CD4-positive, CD25-positive, alpha-beta regulatory T cell (primary cell): ENCODE measurements at regions not wholly inside any gene's neighbourhood (a gene's known extent, or its start where the extent isn't known, plus 50 kb on each side); places are given as distances from the start of the nearest gene placed in this dataset.

Experiments used
- ATAC-seq, 2 donors: fragments of 150-1000 bp; cut with Tn5 transposase; one replicate each; pipeline ENCODE4 v1.10.0; 2021; ENCODE audit warnings: low read depth in 2 of 2, moderate number of reproducible peaks in 2 of 2, moderate library complexity in 1 of 2
- DNase-seq, 3 donors: peaks; one replicate each; pipeline versions ENCODE4 v3.0.0 to v3.0.0-alpha.2; 2012 to 2022; ENCODE audit warnings: mixed read lengths in 1 of 3
- H3K27ac ChIP-seq: one replicate; pipeline ENCODE4 v1.7.0; 2013; ENCODE audit warnings: mild to moderate bottlenecking, low read length; ENCODE audit not compliant: insufficient read depth, poor library complexity, severe bottlenecking
- H3K27me3 ChIP-seq: one replicate; pipeline ENCODE4 v1.7.0; 2013; ENCODE audit warnings: low read length; ENCODE audit not compliant: control insufficient read depth, insufficient read depth
- H3K36me3 ChIP-seq: one replicate; pipeline ENCODE4 v1.7.0; 2013; ENCODE audit warnings: mild to moderate bottlenecking, low read length, moderate library complexity; ENCODE audit not compliant: control insufficient read depth, insufficient read depth
- H3K4me1 ChIP-seq: 2 replicates; pipeline ENCODE4 v1.7.0; 2013; ENCODE audit warnings: mild to moderate bottlenecking, low read length; ENCODE audit not compliant: insufficient read depth, control insufficient read depth, poor library complexity, severe bottlenecking
- H3K4me3 ChIP-seq: one replicate; pipeline ENCODE4 v1.7.0; 2013; ENCODE audit warnings: low read depth, mild to moderate bottlenecking, low read length, moderate library complexity
- H3K9me3 ChIP-seq, 2 experiments: 1 replicate in 1 of 2; 2 replicates in 1 of 2; pipeline ENCODE4 v1.7.0; 2013; ENCODE audit warnings: low read length in 2 of 2, mild to moderate bottlenecking in 1 of 2, moderate library complexity in 1 of 2; ENCODE audit not compliant: control insufficient read depth in 2 of 2
- H3K27ac Mint-ChIP-seq, 3 donors: one replicate each; pipeline ENCODE4 v1.8.0; 2020 to 2022; ENCODE audit warnings: mild to moderate bottlenecking in 3 of 3, mixed read lengths in 3 of 3, moderate library complexity in 2 of 3
- H3K27me3 Mint-ChIP-seq: one replicate; pipeline ENCODE4 v1.8.0; 2022; ENCODE audit warnings: mild to moderate bottlenecking, mixed read lengths
- H3K36me3 Mint-ChIP-seq: one replicate; pipeline ENCODE4 v1.8.0; 2020; ENCODE audit warnings: mixed read lengths
- H3K4me1 Mint-ChIP-seq, 4 donors: one replicate each; pipeline ENCODE4 v1.8.0; 2020 to 2022; ENCODE audit warnings: mixed read lengths in 4 of 4, mild to moderate bottlenecking in 1 of 4
- H3K4me3 Mint-ChIP-seq, 4 donors: one replicate each; pipeline ENCODE4 v1.8.0; 2020 to 2022; ENCODE audit warnings: mild to moderate bottlenecking in 4 of 4, mixed read lengths in 4 of 4, moderate library complexity in 3 of 4
- H3K9me3 Mint-ChIP-seq, 7 donors: one replicate each; pipeline ENCODE4 v1.8.0; 2020 to 2022; ENCODE audit warnings: mixed read lengths in 7 of 7, mild to moderate bottlenecking in 3 of 7, moderate library complexity in 2 of 7

DNA sequence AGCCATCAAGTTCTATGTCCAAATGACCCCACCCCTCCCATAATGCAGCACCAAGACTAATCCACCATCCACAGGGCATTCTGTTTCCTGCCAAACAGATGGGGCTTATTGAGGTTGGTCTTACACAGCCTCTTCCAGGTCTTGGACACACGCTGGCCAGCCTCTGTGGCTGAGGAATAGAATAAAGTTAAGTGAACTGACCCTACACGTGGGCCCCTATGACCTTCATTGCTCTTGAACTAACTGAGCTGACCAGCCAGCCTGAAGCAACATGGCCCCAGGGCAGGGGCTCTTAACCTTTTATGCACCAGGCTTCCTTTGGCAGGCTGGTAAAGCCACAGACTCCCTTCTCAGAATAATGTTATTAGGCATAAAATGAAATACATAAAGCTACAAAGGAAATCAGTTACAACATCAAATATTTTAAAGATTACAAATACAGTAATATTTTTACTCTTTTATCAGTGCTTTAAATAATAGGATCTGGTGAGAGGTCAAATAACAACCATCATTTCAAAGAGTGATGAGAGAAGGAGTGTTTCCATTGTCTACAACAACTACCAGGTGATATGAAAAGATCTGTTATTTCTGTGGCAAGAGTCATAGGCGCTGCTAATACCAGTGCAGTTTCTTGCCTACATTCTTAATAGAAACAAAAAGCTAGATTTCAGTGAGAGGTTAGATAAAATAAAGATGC, 192.9 kb upstream of the NUDT4 start:
- ATAC-seq: no peak
- no peak overlapping the region for H3K4me3 Mint-ChIP-seq
- H3K27ac ChIP-seq: no peak overlapping the region

DNA sequence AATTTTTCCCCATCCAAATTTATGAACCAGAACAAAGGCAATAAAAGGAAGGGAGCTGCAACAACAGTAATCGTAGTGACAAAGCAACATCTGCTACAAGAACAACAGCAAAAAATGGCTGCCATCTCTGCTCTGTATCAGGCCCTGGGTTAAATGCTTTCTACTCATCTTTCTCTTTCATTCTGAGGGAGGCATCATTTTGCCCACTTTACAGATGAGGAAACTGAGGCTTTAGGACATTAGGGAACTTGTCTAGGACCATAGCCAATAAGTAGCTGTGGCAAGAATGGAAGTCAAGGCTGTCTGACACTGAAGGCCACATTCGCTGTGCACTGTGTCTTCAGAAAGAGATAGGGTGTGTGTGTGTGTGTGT, 192.4 kb upstream of the NUDT4 start:
- H3K27me3 Mint-ChIP-seq: peaks cover 13% of the 10 kb centered on the region
- no peaks in the 10 kb centered on the region for H3K9me3 ChIP-seq
- H3K4me3 ChIP-seq: no peak overlapping the region
- ATAC-seq: no peak
- peak overlapping the region in 1 of 3 donors; percentile 8 for H3K27ac Mint-ChIP-seq
- no peak overlapping the region for H3K27ac ChIP-seq
- DNase-seq: no peak
- H3K27me3 ChIP-seq: no peaks in the 10 kb centered on the region
- H3K36me3 Mint-ChIP-seq: no peaks in the 10 kb centered on the region
- H3K36me3 ChIP-seq: no peaks in the 10 kb centered on the region
- peaks cover 4% of the 10 kb centered on the region for H3K4me1 ChIP-seq
- peaks cover 0 to 2% (median 0%) of the 10 kb centered on the region in 7 donors for H3K9me3 Mint-ChIP-seq
- no peak overlapping the region for H3K4me3 Mint-ChIP-seq
- peaks cover 0 to 18% (median 2%) of the 10 kb centered on the region in 4 donors for H3K4me1 Mint-ChIP-seq

More for the DNA sequence above, 192.9 kb upstream of the NUDT4 start:
- no peaks in the 10 kb centered on the region for H3K27me3 ChIP-seq
- DNase-seq: no peak
- no peaks in the 10 kb centered on the region for H3K36me3 ChIP-seq
- H3K4me1 ChIP-seq: peaks cover 4% of the 10 kb centered on the region
- Mint-ChIP-seq H3K9me3 (peaks cover 0 to 2% (median 0%) of the 10 kb centered on the region in 7 donors), H3K27ac (peak overlapping the region in 2 of 3 donors; percentile 8 to 74), H3K4me1 (peaks cover 0 to 18% (median 2%) of the 10 kb centered on the region in 4 donors), H3K27me3 (peaks cover 8% of the 10 kb centered on the region), H3K36me3 (no peaks in the 10 kb centered on the region)
- H3K4me3 ChIP-seq: no peak overlapping the region
- no peaks in the 10 kb centered on the region for H3K9me3 ChIP-seq

DNA sequence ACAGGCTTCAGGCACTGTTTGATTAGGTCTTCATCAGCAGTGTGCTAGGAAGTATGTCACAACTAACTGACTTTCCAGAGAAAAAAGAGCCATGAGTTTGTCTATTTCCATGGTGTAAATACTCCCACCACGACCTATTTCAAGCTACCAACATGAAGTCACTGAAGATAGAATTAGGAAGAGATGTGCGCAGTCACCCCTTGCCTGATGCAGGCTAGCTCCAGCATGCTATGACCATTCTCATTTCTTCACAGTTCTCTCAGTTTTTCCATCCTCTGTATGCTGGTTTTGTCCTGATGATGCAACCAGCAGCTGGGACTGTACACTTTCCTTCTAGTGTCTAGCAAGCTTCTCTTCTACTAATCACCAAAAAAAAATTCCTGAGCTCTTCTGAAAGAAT, 191.6 kb upstream of the NUDT4 start:
- Mint-ChIP-seq H3K4me1 (peaks cover 0 to 18% (median 2%) of the 10 kb centered on the region in 4 donors), H3K36me3 (no peaks in the 10 kb centered on the region), H3K27me3 (peaks cover 14% of the 10 kb centered on the region), H3K4me3 (no peak overlapping the region), H3K27ac (no peak overlapping the region), H3K9me3 (peaks cover 0 to 2% (median 0%) of the 10 kb centered on the region in 7 donors)
- Histone ChIP-seq H3K9me3 (no peaks in the 10 kb centered on the region), H3K27me3 (no peaks in the 10 kb centered on the region), H3K27ac (no peak overlapping the region), H3K4me1 (peaks cover 4% of the 10 kb centered on the region), H3K4me3 (no peak overlapping the region), H3K36me3 (no peaks in the 10 kb centered on the region)
- ATAC-seq: no peak
- DNase-seq: no peak

DNA sequence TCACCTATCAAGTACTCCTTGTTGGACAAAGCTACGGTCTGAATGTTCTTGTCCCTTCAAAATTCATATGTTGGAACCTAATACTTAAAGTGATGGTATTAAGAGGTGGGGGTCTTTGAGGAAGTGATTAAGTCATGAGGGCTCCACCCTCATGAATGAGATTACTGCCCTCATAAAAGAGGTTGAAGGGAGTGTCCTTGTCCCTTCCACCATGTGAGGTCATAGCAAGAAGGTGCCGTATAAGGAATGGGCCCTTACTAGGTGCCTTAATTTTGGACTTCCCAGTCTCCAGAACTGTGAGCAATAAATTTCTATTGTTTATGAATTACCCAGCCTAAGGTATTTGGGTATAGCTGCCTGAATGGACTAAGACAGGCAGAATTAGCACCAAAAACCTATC, 191.1 kb upstream of the NUDT4 start:
- ATAC-seq (no peak), DNase-seq (no peak)
- Mint-ChIP-seq H3K27me3 (peaks cover 14% of the 10 kb centered on the region), H3K4me1 (peaks cover 0 to 18% (median 1%) of the 10 kb centered on the region in 4 donors), H3K4me3 (no peak overlapping the region), H3K9me3 (peaks cover 0 to 2% (median 0%) of the 10 kb centered on the region in 7 donors), H3K36me3 (no peaks in the 10 kb centered on the region), H3K27ac (no peak overlapping the region)
- no peaks in the 10 kb centered on the region for H3K36me3 ChIP-seq
- H3K27me3 ChIP-seq: no peaks in the 10 kb centered on the region
- H3K4me1 ChIP-seq: peaks cover 4% of the 10 kb centered on the region
- H3K27ac ChIP-seq: no peak overlapping the region
- H3K9me3 ChIP-seq: no peaks in the 10 kb centered on the region
- no peak overlapping the region for H3K4me3 ChIP-seq

DNA sequence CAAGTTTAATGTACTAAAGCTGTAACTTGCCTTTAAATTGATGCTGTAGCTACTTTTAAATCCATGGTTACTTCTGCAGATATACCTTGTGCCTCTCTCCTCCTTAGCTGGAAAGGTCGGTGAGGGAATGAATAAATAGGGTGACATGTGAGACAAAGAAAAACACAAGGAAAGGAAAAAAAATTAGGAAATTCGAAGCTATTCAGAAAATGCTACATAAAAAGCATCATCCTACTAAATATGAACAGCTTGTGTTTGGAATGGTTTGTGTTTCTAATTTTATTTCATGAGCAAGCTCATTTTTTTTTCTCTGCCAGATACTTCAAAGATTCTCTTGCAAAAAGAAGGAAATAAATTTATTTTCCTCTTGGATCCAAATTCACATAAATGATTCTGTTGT, 186.3 kb upstream of the NUDT4 start:
- no peak overlapping the region for H3K27ac ChIP-seq
- peaks cover 2% of the 10 kb centered on the region for H3K27me3 ChIP-seq
- no peaks in the 10 kb centered on the region for H3K4me1 ChIP-seq
- ATAC-seq: no peak
- no peak for DNase-seq
- no peaks in the 10 kb centered on the region for H3K9me3 ChIP-seq
- no peaks in the 10 kb centered on the region for H3K36me3 Mint-ChIP-seq
- H3K27me3 Mint-ChIP-seq: peaks cover 10% of the 10 kb centered on the region
- H3K4me1 Mint-ChIP-seq: no peaks in the 10 kb centered on the region
- peaks cover 0 to 13% (median 0%) of the 10 kb centered on the region in 7 donors for H3K9me3 Mint-ChIP-seq
- H3K4me3 ChIP-seq: no peak overlapping the region
- H3K27ac Mint-ChIP-seq: no peak overlapping the region
- H3K36me3 ChIP-seq: no peaks in the 10 kb centered on the region
- no peak overlapping the region for H3K4me3 Mint-ChIP-seq

DNA sequence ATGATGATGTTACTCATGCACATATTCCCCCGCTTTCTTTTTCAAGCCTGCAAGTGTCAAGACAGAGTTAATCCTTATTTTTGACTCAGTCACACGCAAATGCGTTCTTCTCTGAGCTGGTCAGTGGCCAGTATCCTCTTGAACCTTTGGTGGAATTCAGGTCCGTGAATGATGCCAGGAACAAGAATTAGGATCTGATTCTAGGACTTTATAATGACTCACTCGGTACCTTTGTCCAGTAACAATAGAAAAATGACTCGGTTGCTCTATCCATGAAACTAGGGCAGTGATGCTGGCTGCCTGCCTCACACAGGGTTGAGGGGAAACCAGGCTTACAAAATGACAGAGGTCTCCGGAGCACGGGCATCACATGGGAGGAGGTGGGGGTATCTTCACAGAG, 185.8 kb upstream of the NUDT4 start:
- no peak overlapping the region for H3K4me3 Mint-ChIP-seq
- no peaks in the 10 kb centered on the region for H3K4me1 Mint-ChIP-seq
- no peak overlapping the region for H3K27ac Mint-ChIP-seq
- Histone ChIP-seq H3K4me1 (no peaks in the 10 kb centered on the region), H3K4me3 (no peak overlapping the region), H3K36me3 (no peaks in the 10 kb centered on the region), H3K9me3 (no peaks in the 10 kb centered on the region), H3K27me3 (peaks cover 2% of the 10 kb centered on the region), H3K27ac (no peak overlapping the region)
- no peak for ATAC-seq
- peaks cover 0 to 13% (median 1%) of the 10 kb centered on the region in 7 donors for H3K9me3 Mint-ChIP-seq
- peaks cover 14% of the 10 kb centered on the region for H3K27me3 Mint-ChIP-seq
- no peak for DNase-seq
- H3K36me3 Mint-ChIP-seq: no peaks in the 10 kb centered on the region

DNA sequence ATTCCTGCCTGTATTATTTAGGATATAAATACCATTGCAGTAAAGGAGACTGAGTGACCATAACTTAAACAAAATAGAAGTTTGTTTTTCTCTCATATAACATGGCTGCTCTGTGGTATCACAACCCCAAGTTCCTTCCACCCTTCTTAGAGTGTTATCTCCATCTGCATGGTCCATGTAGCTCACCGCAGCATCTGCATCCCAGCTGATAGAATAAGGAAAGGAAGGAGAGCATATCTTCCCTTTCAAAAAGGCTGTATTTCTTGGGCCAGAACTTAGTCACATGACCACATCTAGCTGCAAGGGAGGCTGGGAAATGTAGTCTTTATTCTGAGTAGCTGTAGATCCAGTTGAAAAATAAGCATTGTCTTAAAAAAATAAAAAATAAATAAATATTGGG, 184.8 kb upstream of the NUDT4 start:
- ATAC-seq: no peak
- Mint-ChIP-seq H3K4me1 (no peaks in the 10 kb centered on the region), H3K4me3 (no peak overlapping the region), H3K9me3 (peaks cover 0 to 13% (median 3%) of the 10 kb centered on the region in 7 donors), H3K27me3 (peaks cover 14% of the 10 kb centered on the region), H3K36me3 (no peaks in the 10 kb centered on the region), H3K27ac (no peak overlapping the region)
- Histone ChIP-seq H3K4me1 (no peaks in the 10 kb centered on the region), H3K4me3 (no peak overlapping the region), H3K9me3 (no peaks in the 10 kb centered on the region), H3K27ac (no peak overlapping the region), H3K36me3 (no peaks in the 10 kb centered on the region), H3K27me3 (peaks cover 2% of the 10 kb centered on the region)
- DNase-seq: no peak

DNA sequence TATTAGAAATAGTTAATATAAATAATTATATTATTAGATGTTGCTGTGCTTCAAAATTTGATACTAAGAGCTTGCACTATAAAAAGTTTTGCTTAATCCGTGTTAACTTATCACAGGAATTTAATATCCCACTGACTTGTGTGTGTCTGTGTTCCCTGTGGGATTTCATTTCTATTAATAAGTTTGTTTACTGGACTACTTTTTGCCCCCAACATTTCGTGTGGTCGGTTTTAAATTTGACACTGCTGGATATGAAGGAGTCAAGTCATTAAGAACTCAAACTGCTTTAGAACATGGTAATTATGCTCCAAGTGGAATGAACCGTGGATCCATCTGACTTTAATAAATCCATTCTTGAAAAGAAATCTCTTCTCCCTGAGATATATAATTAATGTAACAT, 182.2 kb upstream of the NUDT4 start:
- H3K36me3 ChIP-seq: no peaks in the 10 kb centered on the region
- DNase-seq: no peak
- Mint-ChIP-seq H3K27me3 (peaks cover 4% of the 10 kb centered on the region), H3K9me3 (peaks cover 0 to 13% (median 3%) of the 10 kb centered on the region in 7 donors), H3K4me1 (no peaks in the 10 kb centered on the region), H3K36me3 (no peaks in the 10 kb centered on the region), H3K27ac (no peak overlapping the region), H3K4me3 (no peak overlapping the region)
- H3K4me1 ChIP-seq: no peaks in the 10 kb centered on the region
- H3K4me3 ChIP-seq: no peak overlapping the region
- ATAC-seq: no peak
- no peak overlapping the region for H3K27ac ChIP-seq
- peaks cover 2% of the 10 kb centered on the region for H3K27me3 ChIP-seq
- no peaks in the 10 kb centered on the region for H3K9me3 ChIP-seq
